Stimulated activated CD4-positive, alpha-beta T cell treated with anti-CD3 and anti-CD28 coated beads, TNF-alpha, amount 100 ng/mL, for 24 hours (primary cell): ENCODE measurements at regions not wholly inside any gene's neighbourhood (a gene's known extent, or its start where the extent isn't known, plus 50 kb on each side); places are given as distances from the start of the nearest gene placed in this dataset.

Experiments used
- DNase-seq, 3 experiments: peaks; one replicate each; pipeline ENCODE4 v3.0.0-alpha.2; 2020; ENCODE audit warnings: low read depth in 3 of 3

DNA sequence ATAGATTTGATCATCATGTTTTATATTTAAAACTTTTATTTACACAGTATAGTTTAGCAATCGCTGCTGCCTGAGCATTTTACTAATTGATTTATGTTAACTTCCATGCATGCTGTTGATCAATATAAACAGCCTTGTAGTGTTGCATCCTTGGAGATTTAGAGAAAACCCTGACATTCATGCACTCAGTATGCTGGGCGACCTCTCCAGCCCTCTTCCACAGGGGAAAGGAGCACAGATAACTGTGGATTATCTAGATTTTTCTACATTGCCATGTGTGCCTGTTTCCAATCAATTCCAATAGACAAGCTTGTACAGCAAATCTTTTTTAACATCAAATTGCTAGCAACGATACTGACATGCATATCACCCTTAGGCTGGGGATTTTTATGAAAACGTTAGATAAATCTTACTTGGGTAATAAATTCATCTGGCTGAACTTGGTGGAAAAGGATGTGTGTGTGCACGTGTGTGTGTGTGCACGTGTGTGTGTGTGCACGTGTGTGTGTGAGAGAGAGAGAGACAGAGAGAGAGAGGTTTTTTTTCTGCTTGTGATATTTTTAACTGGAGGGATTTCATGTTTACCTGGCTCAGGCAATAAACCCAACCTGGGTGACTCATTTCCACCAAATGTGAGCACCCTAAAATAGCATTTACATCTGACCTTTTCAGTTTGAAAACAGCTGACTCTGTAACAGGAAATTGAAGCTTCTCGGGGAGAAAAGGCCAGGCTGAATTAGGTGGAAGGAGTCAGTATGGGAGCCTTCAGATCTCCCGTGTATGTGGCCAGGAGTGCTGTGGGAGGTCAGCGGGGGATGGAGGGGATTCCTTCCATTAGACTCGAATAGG lies 339.8 kb downstream of the PRDM2 start:
- DNase-seq: no peak

DNA sequence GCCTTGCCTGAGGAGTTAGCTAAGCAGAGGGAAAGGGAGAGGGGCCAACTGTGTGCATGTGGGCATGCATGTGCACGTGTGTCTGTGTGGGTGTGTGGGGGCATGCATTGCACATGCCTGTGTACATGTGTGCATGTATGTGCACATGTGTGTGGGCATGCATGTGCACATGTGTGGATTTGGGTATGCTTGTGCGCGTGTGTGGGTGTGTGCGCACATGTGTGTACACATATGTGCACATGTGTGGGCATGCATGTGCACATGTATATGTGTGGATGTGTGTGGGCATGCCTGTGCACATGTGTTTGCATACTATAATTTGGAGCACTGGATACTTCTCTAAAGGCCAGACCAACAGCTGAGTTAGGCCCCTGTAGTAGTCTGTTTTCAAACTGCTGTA lies 350.0 kb downstream of the PRDM2 start:
- DNase-seq: no peak

DNA sequence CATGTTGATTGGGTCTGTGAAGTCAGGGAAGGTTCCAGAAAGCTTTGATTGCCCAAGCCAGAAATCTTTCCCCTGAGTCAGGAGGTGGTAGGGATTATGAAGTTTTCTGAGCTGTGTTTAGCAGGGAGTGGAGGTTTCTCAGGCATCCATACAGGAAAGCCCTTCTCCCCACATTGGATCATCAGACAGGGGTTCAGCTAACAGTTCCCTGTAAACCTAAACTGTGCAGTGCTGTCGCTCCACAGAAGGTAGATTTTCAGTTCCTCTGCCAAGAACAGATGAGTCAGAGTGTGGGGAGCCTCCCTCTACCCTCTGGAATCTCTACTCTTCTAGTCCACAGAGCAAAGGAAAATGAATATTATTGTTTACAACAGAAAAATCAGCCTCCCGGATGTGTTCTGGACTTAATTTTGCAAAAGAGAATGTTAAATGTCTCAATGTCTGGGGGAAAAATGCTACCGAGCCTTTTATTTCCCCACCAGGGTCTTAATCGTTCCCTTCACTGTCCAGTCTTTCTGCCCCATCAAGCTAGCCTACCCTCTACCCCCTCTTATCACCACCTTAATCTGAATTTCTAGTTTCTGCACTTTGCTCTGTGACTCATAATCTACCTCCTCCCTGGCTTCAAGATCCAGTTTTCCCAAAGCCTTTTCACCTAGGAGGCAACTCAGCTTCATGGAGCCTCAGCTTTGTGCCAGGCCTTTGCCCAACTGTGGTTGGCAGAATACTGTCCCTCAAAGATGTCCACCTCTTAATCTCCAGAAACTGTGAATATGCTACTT lies 355.6 kb downstream of the PRDM2 start:
- no peak for DNase-seq

DNA sequence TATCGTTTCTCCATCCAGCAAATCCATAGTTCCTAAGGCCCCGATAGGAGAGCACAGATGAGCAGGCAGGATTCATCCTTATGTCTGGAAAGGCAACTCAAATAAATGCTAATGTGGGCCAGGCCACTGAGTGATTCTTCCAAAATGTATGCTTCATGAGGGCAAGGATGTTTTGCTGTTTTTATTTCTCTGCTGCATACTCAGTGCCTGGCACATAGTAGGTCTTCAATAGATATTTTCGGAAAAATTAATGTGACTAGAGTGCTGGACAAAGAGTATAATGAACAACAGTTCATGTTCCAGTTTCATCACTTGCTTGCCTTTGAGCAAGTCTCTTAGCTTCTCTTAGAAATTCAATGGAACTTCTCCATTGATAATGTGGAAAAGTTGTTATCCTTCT lies 357.7 kb downstream of the PRDM2 start:
- no peak for DNase-seq

DNA sequence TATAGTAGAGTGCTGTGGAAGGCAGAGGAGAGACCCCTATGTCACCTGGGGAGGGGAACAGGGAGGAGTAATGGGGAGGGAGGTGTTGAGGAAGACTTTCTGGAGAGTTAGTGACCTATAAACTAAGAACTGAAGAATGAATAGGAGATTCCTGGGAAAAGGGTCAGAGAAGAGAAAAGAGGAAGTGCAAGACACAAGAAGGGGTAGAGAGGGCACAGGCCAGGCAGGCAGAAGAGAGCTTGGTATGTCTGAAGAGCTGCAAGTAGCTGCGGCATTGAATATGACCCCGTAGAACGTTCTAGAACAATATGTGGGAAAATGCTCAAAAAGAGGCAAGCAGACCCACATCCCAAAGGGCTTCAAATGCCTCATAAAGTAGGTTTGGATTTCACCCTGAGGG lies 361.2 kb downstream of the PRDM2 start:
- no peak for DNase-seq

DNA sequence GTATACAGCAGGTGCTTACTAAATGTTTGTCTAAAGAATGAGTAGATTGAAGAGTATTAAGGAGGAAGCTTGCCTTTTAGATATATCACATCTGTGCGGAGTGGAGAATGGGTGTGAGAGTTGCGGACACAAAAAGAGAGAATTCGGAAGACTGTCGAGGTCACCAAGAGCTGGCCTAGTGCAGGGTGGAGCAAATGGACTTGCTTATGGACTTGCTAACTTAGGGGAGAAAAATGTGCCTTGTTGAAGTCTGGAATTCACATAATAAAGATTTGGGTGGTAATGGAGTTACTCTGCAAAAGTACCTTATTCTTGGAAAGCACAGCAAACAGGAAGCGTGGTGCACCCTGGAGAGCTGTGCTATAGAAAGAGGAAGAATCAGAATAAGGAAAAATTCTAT lies 361.7 kb downstream of the PRDM2 start:
- DNase-seq: no peak

DNA sequence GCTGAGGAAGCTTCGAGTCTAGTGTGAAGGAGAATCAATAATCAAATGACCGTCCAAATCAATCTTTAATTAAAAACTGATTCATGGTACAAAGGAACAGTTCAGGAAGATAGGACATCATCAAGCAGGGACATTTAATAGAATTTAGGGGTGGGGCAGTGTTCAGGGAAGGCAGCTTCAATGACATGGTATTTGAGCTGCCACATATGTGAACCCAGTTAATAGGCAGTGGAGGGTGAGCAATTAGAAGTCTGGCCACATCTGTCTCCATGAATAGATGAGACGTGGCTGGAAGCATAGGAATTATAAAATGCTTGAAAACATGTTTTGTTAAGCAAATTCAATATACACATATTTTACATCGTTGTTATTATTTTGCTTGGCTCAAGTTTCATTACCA lies 362.7 kb downstream of the PRDM2 start:
- no peak for DNase-seq

DNA sequence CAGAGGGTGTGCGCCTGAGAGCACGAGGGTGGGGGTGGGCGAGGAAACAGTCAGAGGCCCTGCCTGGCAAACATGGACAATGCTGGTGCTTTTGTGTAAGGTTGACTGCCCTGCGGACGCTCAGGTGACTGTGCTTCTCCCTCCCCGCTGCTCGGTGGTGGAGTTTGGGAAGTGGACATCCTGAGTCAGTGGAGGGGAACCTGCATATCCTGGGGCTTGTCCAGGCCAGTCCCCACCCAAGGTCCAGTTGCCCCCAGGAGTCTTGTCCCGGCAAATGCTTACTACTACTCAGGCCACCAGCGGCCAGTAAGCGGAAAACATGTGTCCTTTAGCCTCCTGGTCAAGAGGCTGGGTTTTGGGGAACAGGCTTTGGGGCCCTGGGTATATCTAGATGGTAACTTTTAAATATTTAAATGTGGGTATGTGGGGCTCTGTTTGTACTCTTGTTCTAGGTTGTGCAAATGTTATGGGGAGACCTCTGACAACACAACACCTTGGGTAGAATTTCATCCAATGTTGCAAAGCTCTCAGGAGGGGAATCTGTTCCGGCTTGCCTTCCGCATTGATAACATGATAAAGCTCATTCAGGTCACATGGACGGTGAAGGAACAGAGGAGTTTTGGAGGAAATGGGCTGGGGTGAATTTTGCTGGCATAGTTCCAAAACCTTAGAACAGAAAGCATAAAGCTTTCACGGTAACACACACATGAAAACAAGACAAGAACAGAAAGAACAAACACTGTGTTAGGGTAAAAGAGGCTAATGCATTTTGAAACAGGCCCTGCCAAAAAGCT lies 364.9 kb downstream of the PRDM2 start:
- no peak for DNase-seq

DNA sequence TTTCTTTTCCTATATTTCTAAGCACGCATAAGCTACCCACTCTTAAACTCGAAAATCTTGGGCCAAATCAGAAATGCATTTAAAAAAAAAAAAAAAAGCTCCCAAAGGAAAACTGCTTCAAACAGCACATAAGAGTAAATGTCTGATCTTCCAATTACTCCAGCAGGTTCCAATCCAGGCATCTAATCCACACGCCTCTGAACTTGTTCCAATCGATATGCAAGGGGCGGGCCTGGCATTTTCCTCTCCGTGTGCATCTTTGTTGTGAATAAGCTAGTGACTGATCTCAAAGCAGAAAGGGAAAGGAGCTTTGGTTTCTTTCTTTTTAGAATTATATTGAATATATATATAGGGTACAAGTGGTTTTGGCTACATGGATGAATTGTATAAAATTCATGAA lies 365.5 kb downstream of the PRDM2 start:
- no peak for DNase-seq

DNA sequence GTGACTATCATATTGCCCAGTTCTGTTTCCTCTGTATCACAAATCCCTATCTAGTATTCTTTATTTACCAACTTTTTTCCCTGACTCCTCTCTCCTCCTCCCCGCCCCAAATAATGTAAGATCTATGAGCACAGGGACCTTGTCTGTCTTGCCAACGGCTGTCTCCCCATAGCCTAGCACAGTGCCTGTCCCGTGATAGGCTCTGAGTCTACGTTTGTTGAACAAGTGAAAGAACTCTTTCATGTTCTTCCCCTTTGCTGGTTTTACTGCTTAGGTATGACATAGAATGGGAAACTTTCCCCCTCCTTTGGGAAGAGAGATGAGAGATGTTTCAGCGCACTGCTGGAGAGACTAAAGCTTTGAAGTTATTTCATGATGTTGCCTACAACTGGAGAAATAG lies 367.0 kb downstream of the PRDM2 start:
- DNase-seq: no peak

DNA sequence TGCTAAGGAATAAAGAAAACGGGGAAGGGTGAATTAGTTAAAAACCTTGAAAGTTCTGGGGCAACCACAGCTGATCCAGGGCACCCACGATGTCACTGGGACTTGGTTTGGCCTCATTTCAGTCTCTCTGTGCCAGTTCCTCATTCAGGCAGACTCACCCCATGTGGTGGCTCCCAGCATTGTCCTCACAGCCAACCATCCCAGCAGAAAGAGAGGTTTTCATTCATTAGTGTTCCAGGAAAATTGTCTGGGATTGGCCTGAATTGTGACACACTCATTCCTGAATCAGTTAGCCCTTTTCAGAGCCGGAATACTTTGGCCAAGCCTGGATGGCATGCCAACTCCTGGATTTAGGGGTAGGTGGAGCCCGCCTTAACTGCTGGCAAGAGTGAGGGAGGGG lies 367.7 kb downstream of the PRDM2 start:
- no peak for DNase-seq

DNA sequence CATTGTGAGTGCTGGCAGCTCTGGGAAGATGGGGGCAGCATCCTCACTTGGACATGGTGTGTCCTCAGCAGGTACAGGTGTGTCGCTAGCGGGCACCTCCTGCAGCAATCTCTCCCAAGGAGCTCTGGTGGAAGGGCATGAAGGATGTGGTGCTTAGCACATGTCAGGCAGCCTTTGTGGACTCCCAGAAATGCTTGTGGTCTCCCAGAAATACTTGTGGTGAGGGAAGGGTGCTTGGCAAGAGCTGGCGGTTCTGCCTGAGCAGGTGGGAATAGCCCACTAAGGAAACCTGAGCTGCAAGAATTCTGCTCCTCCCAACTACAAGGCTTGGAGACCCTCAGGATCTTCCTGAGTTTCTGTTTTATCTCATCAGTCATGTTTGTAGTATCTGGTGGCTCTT lies 371.6 kb downstream of the PRDM2 start:
- DNase-seq: no peak

DNA sequence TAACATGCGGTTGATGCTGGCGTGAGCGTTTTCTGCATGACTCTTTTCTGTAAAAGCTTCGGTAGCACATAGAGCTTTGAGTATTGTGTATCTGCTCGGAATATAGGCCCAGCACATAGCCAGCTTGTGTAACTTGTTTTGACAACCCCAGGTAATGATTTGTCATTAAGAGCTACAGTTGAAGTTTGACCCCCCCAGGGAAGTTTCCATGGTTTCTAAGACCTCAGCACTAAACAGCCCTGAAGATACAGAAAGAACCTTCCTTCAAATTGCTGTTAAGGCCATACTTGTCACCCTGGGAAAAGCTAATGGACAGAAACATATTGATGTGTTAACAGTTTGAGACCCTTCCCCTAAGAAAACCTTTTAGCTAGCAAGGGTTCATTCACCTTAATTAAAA lies 380.7 kb downstream of the PRDM2 start:
- DNase-seq: no peak

DNA sequence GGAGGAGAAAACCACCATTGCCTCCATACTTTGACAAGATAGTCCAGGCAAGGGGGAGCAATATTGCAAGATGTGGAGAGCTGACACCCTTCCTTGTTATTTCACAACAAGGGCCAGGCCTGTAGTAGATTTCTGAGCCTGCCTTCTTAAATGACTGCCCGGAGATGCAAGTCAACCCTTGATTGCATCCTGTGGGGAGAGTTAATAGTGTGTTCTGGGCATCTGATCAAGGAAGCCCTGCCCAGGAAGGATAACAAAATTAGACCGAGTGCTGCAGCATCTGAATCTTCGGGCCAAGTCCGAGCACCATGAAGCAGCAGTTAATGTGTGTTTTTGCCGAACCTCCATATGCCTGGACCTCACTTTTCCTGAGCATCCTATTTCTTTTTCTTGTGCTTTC lies 382.3 kb downstream of the PRDM2 start:
- no peak for DNase-seq

DNA sequence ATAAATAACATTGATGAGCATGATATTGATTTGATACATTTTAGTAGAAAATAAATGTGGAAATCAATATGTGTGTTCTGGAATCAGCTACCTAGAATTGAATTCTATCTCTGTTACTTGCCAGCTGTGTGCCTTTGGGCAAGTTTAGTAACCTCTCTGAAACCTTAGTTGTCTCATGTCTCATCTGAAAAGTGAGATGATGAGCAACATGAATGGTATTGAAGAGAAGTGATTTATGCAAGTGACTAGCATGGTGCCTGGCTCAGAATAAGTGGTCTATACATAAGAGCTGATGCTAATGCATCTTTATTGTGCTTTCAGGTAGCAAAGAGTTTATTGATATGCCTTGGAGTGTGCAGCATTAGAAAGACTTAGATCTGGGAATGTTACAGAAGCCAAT lies 383.3 kb downstream of the PRDM2 start:
- no peak for DNase-seq

DNA sequence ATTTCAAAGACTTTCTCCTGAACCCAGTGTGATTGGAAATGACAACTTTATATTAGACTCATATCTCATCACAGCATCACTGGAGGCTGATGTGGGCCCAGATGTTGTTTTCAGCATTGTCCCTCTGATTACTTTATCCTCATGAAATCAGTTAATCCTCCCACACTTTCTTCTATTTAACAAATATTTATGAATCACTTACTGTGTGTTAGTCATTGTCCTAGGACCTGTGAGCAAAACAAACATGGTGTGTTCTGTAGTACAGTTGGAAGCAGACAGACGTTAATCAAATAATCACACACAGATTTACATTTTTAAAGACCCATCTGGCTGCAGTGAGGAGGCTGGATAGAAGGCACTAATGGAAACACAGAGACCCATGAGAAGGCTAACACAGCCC lies 383.7 kb downstream of the PRDM2 start:
- DNase-seq: no peak

DNA sequence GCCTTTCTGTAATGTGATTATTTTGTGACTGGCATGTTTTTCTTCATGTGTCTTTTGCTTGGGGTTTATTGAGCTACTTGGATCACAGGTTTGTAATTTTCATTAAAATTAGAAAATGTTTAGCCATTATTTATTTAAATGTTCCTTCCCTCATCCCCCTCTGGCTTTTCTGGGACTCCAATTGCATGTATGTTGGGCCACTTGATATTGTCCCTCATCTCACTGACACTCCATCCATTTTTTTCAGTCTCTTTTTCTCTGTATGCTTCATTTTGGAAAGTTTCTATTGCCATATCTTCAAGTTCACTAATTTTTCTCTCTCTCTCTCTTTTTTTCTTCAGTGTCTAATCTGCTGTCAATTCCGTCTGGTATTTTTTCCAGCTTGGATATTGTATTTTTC lies 390.1 kb downstream of the PRDM2 start:
- DNase-seq: no peak

DNA sequence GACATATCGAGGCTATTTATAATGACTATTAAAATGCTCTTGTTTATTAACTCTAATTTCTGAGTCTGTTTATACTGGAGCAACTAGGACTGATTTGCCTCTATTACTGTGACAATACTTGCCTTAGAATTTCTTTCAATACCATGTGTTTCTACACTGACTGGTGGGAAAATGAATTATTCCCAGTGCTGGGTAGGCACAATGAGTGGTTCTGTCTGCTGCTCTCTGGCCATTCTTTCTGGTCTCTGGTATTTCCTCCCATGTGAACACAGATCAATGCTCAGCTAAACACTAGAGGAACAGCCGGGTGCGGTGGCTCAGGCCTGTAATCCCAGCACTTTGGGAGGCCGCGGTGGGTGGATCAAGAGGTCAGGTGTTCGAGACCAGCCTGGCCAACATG lies 390.5 kb downstream of the PRDM2 start:
- no peak for DNase-seq

DNA sequence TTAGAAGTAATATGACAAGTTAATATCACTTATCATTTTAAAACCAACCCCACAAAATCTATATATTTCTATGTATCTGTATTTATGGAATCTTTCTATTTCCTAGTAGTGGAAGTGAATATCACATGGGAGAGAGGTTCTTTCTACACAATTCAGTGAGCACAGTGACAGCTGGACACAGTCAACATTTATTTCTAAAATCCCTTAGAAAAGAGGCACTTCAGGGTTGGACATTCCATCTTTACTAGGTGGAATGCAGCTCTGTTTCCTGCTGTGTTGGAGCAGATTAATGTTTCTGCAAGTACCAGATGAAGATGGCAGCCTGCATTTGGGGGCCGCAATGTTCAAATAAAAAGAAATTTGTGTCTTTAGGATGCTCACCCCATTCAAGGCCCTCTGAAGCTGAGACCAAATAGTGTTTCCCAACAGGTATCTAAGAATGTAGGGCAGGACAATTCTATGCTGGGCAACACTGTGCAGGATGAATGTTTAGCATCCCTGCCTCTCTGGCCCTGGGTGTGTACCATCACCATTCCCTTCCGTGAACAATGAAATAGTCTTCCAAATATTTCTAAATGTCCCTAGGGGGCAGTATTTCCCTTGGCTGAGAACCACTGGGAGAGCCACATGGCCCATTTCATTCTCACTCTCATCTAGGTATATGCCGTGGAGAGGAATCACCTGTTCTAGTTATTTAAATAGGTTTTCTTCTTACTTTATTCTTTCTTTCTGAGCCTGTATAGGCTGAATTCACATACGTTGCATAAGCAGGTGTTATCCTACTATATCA lies 394.8 kb downstream of the PRDM2 start:
- DNase-seq: no peak

DNA sequence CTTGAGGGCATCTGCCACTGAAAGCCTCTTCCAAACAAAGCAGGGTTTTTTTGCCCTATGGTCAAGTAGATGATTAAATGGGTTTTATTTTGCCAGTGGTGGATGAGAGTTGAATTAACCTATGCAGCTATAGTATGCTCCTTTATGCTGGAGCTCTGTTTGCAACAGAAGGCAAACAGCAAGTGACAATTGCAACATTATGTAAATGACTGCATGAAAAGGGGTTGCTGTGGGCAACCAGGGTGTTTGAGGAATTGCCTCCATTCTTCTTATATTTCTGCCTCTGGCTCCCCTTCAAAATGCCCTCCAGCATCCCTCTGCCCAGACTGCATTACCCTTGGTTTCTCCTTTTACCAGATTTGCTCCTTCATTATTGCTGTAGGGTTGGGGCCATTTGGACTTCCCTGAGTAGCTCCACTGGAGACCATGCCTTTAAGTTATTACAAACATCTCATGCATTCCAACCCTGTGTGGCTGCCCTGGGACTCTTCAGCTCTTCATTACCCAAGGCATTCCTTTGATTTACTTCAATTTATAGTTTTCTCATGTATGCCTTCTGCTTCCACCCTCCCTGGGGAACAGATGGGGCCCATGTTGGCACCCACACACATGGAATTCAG lies 398.4 kb downstream of the PRDM2 start:
- DNase-seq: no peak

DNA sequence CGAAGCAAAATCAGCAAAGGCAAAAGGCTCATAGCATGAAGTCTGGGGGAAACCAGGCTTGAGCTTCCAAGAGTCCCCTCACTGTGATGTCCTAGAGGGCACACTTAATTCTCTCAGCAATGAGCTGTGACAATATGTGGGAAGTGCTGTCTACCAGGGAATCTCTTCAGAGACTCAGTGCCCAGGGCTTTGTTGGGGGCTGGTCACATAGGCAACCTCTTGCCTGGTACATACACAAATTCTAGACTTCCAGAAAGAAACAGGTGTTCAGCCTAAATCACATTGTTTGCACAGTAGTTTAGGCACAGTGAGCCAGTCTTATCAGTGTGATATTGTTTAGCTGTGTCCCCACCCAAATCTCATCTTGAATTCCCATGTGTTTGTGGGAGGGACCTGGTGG lies 400.5 kb downstream of the PRDM2 start:
- DNase-seq: no peak
